ENCODE measurements at regions not wholly inside any gene's neighbourhood (a gene's known extent, or its start where the extent isn't known, plus 50 kb on each side); places are given as distances from the start of the nearest gene placed in this dataset.

GRCh38 chr2:12493031-12493513 is 223.7 kb upstream of the TRIB2 start:
- no peak for DNase-seq (ENCODE audit: low read depth)

- DNase-seq (ENCODE audit: low read depth), result no peak
Measured at GRCh38 chr2:12495247-12495868, 221.4 kb upstream of the TRIB2 start.

DNA sequence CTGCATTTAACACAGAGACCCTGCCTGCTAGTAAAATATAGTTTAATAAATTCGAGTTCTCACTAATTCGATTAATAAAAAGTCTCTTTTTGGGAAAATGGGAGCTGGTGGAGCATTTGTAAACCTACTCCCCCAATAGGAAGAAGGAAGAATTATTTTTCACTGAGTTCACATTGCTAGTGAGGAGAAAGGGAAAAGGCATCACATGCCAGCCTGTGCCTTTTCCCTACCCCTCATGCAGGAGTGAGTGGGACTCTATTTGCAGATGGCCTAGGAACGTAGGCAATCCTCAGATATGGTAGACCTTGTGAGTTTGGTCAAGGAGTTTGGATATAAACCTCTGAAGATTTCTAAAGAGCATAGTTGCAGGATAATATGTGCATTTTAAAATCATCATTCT is 218.4 kb upstream of the TRIB2 start:
- DNase-seq (ENCODE audit: low read depth), result no peak

DNA sequence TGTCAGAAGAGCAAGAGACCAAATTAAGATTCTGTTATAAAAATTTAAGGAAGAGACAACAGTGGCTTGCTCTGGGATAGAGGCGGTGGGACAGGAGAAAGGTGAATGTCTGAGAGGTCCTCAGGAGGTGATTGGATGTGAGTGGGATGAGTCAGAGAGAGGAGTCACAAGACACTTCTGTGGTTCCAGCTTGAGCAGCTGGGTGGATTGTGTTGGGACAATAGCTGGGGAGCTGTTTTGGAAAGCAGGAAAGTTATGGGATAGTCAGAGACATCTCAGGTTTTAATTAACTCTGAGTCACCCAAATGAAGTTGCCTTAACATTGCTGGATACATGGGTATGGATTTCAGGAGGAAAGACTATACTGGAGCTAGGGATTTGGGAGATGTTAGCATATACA is 218.0 kb upstream of the TRIB2 start:
- DNase-seq (ENCODE audit: low read depth), result peak; percentile 56

DNA sequence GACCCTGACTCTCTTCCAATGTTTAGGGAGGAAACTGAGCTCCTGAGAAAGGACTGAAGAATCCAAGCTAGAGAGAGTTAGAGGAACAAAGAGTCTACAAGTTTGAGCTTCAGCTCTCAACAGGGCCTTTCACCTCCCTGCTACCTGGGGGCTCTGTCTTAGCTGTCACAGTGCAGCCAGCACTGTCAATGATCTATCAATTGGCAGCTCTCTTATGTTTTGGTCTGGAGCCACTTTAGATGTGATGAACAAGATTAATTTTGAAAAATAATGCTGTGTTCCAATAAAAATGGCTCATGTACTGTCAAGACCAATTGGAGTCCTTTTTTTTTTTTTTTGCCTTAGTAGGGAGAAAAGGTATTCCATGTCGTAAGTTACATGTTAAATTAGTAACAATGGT is 215.8 kb upstream of the TRIB2 start:
- DNase-seq (ENCODE audit: low read depth), result no peak

DNA sequence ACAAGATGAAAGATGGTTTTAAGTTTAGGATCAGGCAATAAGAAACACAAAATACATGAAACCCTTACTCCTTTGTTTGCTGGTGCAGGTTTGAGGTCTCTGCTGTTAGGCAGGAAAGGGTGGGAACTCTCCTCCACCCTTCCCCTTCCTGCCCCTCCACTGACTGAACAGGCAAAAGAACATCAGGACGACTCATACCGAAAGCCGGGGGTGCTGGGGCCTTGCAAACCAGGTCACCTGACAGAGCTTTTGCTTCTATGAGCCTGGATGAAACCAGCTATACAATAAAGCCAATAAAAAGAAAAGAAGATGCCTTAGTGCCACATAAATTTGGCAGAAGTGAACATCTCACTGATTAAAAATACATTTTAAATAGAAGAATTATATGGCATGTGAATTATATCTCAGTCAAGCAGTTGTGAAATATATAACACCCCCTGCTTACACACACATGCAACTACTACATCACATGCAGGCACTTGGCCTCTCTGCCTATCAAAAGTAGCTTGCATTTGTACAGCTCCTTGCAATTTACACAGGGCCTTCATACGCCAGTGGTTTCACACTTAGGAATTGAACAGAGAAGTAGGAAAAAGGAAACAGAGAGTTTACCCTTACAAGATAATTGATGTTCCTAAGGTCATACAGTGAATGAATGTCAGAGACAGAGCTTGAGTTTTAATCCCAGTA is 215.1 kb upstream of the TRIB2 start:
- no peak for DNase-seq (ENCODE audit: low read depth)

DNA sequence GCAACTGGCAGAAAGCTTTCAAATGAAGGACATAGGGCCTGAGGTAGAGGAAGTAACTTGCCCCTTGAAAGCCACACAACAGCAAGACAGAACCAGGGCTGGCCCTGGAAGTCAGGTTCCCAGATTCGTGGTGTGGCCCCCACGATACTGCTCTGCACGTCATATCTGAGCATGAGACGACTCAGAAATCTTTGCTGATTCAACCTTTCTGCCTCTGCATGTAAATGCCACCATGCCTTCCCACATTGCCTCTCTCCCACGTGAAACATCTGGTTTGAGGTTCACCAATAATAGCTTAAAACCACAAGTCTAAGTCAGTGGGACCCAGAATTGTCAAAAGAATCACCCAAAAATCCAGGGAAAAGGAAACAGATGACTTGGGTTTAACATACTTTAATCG is 214.0 kb upstream of the TRIB2 start:
- DNase-seq (ENCODE audit: low read depth), result no peak

- no peak for DNase-seq (ENCODE audit: low read depth)
Measured at GRCh38 chr2:12504443-12504842, 212.3 kb upstream of the TRIB2 start.

- no peak for DNase-seq (ENCODE audit: low read depth)
Measured at GRCh38 chr2:12506846-12507245, 209.9 kb upstream of the TRIB2 start.

GRCh38 chr2:12507295-12507694 is 209.4 kb upstream of the TRIB2 start:
- DNase-seq (ENCODE audit: low read depth), result peak; percentile 47

DNA sequence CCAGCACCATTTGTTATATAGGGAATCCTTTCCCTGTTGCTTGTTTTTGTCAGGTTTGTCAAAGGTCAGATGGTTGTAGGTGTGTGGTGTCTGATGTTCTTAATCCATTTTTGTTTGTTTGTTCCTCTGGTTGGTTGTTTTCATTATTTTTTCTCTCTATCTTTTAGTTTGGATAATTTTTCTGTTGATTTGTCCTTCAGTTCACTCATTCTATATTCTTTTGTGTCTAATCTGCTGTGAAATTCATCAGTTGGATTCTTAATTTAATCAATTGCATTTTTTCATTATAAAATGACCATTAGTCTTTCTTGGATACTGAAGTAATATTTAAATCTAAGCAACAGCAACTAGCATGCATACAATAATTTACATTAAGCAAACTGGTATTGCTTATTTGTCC is 206.7 kb upstream of the TRIB2 start:
- DNase-seq (ENCODE audit: low read depth), result no peak

DNA sequence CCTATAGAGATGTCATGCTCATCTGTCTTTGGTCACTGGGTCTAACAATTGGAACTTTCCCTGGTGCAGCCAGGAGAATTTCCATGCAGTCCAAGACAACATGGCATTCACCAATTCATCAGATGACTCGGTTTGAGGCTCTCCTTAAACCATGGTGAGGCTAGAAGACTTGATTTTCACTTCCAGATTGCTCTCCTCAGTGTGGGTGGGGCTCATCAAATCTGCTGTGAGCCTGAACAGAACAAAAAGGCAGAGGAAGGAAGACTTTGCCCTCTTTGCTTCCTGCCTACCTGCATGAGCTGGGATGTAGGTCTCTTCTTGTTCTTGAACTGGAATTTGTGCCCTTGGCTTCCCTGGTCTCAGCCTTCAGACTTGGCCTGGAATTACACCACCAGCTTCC is 203.4 kb upstream of the TRIB2 start:
- no peak for DNase-seq (ENCODE audit: low read depth)

DNA sequence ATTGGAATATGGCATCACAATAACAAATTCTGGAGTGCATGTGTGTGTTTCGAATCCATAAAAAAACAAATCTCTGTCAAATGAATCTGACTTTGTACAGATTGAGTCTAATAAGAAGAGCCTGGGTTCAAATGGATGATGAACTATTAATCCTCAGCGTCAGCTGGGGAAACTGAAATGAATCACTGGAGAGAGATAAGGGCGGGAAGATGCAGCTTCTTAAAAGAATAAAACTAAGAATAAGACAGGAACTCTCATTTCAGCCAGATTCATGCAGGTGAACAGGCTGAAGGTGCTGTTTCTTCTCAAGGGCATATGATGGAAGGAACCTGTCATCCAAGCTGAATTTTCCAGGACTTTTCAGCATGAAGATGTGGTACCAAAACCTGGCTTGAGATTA is 202.6 kb upstream of the TRIB2 start:
- DNase-seq (ENCODE audit: low read depth), result no peak

DNA sequence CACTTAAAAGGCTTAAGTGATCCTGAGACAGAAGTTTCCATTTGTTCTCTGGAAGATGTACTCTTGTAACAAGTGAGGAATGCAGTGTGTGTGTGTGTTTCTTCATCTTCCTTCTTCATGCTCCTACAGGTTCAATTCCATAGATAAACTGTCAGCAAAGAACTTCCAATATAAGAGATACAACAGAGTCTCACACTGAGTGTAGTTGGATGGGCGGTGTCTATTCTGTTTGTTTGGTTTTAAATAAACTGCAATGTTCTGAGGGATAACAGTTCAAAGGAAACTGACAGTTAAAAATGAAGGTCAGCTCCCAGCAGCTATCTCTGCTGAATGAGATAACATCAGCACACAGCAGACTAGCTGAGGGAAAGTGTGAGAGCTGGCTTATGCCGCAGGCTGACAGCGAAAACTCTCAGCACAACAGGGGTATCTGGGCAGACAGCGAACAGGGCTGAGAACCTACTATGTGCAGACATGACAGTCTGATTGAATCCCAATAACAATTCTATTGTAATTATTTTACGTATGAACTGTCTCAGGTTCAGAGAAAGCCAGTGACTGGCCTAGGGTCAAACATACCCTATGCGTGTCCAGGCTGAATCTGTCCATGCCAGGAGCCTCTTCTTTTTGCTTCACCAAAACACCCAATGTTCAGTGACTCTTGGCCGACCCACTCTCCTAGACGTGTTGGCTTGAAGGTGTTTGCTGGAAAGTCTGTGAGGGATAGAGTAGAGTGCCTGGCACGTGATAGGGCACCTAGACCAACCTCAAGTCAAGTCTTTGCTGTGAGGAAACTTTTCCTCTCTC is 201.9 kb upstream of the TRIB2 start:
- no peak for DNase-seq (ENCODE audit: low read depth)

- DNase-seq (ENCODE audit: low read depth), result no peak
Measured at GRCh38 chr2:12515871-12516270, 200.9 kb upstream of the TRIB2 start.

- DNase-seq (ENCODE audit: low read depth), result no peak
Measured at GRCh38 chr2:12533337-12534005, 183.3 kb upstream of the TRIB2 start.

DNA sequence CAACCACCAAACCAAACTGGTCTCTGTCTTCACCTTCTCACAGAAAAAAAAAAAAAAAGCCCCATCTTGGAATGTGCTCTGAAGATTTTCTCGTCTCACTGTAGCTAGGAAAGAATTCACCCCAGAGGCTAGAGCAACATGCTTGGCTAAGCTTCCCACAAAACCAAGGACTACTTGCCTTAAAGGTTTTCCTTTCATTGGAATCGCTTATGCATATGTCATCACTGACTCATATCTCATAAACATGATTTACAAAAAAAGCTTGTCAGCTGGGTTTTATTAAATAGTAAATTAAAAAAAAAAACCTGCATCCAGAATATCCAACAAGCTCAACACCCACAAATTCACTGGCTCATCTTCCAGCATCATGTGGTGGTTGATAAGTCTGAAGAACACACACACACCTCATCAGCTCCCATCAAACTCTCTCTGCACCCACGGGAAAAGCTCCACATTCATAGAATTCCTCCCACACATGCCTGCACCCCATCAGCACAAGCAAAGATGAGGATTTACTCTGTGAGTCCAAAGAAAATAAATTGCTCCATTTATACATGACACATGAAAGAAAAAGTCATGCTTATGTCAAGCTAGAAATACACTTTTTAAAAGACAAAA is 182.0 kb upstream of the TRIB2 start:
- DNase-seq (ENCODE audit: low read depth), result peak; percentile 95

DNA sequence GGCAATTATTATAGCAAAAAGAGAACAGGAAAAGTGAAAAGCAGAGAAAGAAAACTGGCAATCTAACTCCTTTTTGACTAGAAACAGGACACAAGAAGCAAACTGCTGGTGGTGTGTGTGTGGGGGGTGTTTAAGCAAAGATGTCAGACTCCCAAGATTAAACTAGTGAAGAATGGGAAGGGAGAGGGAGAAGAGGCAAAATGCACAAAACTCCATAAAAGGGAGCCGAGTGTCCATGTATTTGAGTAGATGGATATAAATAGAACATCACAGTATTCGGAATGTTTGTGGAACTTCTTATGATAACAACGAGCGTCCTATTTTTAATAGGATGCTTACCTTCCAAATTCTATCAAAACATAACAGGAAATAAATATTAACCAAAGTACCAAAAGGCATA is 179.8 kb upstream of the TRIB2 start:
- no peak for DNase-seq (ENCODE audit: low read depth)

DNA sequence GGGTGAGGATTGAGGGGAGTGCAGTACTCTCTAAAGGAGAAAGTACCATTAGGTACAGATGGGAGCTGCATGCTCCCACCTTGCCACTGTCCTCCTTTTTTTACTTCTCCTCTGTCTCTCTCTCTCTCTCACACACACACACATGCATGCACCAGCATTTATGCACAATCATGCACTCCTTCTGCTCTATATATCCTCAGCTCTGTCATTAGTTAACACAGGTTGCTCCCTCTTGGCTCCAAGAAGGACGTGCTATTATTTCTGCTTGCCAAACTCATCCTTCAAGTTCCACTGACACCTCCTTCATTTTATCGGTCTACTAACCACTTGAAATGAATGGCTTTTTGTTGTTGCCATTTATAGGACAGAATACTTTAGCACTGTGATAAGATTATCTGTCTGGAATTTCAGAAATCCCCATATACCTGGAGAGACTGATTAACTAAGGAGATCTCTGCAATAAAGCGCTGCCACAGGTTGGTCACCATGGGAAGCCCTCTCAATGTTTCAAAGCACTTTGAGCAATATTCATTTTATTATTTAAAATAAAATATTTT is 178.5 kb upstream of the TRIB2 start:
- DNase-seq (ENCODE audit: low read depth), result no peak

GRCh38 chr2:12539336-12539735 is 177.4 kb upstream of the TRIB2 start:
- no peak for DNase-seq (ENCODE audit: low read depth)

DNA sequence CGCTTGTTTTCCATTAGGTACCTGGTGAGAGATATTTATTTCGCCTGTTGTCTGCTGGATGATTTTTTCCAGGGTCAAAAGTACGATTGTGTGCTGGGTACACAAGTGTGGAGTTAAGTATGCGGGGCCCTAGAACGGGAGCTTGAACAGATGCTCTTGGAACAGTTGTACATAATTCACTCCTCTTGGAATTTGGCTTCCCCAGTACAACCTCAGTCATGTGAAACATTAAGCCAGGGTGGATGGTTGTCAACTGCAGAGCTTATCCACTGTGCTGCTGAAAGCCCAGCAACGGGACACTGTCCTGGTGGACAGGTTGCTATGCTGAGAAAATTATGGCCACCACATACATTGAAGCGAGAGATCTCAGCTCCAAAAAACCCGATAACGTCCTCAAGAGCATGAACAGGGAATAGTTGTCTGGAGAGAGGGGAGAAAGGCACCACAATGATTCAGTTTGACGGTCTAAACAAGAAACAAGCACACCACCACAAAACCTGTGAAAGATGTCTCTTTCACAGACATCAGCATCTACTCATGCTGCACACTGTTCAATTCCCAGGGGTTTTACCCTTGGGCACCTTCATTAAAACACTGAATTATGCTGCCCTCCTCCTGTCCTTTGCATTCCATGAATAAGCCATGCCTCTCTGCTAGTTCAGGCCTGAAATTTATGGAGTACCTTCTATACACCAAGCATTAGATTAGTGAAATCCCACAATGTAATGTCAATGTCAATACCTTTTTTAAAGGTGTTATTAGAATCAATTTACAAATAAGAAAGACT is 176.8 kb upstream of the TRIB2 start:
- no peak for DNase-seq (ENCODE audit: low read depth)
